ENCODE measurements at regions not wholly inside any gene's neighbourhood (a gene's known extent, or its start where the extent isn't known, plus 50 kb on each side); places are given as distances from the start of the nearest gene placed in this dataset.

DNA sequence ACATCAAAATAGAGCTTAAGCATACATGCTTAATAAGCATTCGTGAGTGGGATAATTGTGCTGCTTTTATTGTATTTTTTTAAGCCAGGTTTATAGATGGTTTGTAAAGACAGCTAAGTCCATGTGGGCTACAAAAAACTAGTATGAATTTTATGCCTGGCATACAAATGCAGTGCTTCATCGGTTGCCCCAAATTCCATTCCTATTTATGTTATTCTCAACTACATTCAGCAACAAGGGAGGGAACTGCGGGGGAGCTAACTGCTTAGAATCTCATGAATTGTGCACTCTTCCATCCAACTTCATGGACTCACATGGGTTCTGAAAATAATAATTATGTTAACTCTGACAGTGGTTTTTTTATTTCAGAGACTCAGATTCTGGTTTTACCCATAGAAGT, 199.2 kb downstream of the FAM170A start:
- Histone ChIP-seq H3K4me1 (no peaks in the 10 kb centered on the region), H3K4me3 (no peak overlapping the region), H3K27me3 (no peaks in the 10 kb centered on the region), H3K27ac (no peak overlapping the region), H3K9me3 (no peaks in the 10 kb centered on the region), H3K36me3 (no peaks in the 10 kb centered on the region)
- DNase-seq = no peak
- TF ChIP-seq POLR2A (IDR thresholded peaks at IDR 0.05) (no peak), EP300 (IDR thresholded peaks at IDR 0.05) (no peak), POLR2AphosphoS5 (IDR thresholded peaks at IDR 0.05) (no peak)
- TF ChIP-seq, protein P1, sequence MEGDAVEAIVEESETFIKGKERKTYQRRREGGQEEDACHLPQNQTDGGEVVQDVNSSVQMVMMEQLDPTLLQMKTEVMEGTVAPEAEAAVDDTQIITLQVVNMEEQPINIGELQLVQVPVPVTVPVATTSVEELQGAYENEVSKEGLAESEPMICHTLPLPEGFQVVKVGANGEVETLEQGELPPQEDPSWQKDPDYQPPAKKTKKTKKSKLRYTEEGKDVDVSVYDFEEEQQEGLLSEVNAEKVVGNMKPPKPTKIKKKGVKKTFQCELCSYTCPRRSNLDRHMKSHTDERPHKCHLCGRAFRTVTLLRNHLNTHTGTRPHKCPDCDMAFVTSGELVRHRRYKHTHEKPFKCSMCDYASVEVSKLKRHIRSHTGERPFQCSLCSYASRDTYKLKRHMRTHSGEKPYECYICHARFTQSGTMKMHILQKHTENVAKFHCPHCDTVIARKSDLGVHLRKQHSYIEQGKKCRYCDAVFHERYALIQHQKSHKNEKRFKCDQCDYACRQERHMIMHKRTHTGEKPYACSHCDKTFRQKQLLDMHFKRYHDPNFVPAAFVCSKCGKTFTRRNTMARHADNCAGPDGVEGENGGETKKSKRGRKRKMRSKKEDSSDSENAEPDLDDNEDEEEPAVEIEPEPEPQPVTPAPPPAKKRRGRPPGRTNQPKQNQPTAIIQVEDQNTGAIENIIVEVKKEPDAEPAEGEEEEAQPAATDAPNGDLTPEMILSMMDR (IDR thresholded peaks at IDR 0.05) = no peak
- intact Hi-C loops (cut with DNase I) = no loop called here
- WGBS, 2 donors = 70 to 80% methylated on average over 3 of the region's 3 CpGs

DNA sequence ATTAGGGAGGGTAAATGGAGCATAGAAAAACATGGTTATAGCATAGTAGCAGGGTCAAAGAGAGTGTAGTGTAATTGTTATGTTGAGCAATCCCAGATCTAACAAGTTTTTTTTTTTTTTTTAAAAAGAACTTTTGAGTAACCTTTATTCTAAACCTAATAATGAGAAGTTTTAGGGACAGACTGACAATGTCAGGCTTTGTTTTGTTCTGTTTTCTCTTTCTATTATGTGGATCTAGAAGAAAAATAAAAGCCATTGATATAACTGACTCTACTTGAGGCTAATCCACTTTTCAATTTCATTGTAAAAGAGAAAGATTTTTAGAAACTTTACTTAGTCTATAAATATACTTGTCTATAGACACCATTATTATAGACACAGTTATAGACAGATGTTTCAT, 200.0 kb downstream of the FAM170A start:
- Histone ChIP-seq H3K9me3 (no peaks in the 10 kb centered on the region), H3K27ac (no peak overlapping the region), H3K36me3 (no peaks in the 10 kb centered on the region), H3K27me3 (no peaks in the 10 kb centered on the region), H3K4me1 (no peaks in the 10 kb centered on the region), H3K4me3 (no peak overlapping the region)
- no peak for DNase-seq
- intact Hi-C loops (cut with DNase I) = no loop called here
- TF ChIP-seq EP300 (IDR thresholded peaks at IDR 0.05) (no peak), POLR2A (IDR thresholded peaks at IDR 0.05) (no peak), POLR2AphosphoS5 (IDR thresholded peaks at IDR 0.05) (no peak)
- TF ChIP-seq, protein P1 (IDR thresholded peaks at IDR 0.05) = no peak

DNA sequence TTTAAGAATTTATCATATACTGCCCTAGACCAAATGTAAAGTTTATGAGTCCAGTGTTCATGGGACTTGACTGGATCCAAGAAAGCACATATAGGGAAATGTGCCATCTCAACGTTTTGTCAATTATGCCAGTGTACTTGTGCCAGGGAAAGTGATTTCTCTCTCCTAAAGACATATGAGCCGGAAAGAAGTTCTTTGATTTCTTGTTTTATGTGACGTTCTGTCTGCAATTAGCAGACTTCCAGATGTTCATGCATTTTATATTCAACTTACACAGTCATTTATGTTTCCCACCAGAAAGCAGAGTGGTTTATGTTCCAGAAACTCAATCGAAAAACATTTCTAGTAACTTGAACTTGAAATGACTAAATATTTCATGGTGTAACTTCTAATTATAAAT, 203.8 kb downstream of the FAM170A start:
- WGBS, 2 donors = 64 to 73% methylated on average over 4 of the region's 4 CpGs
- Histone ChIP-seq H3K36me3 (no peaks in the 10 kb centered on the region), H3K4me1 (no peaks in the 10 kb centered on the region), H3K27ac (no peak overlapping the region), H3K27me3 (no peaks in the 10 kb centered on the region), H3K4me3 (no peak overlapping the region), H3K9me3 (no peaks in the 10 kb centered on the region)
- intact Hi-C loops (cut with DNase I) = no loop called here
- DNase-seq = no peak
- TF ChIP-seq, protein P1 (IDR thresholded peaks at IDR 0.05) = no peak
- TF ChIP-seq POLR2A (IDR thresholded peaks at IDR 0.05) = no peak
- no peak for TF ChIP-seq EP300 (IDR thresholded peaks at IDR 0.05)
- TF ChIP-seq POLR2AphosphoS5 (IDR thresholded peaks at IDR 0.05) = no peak

DNA sequence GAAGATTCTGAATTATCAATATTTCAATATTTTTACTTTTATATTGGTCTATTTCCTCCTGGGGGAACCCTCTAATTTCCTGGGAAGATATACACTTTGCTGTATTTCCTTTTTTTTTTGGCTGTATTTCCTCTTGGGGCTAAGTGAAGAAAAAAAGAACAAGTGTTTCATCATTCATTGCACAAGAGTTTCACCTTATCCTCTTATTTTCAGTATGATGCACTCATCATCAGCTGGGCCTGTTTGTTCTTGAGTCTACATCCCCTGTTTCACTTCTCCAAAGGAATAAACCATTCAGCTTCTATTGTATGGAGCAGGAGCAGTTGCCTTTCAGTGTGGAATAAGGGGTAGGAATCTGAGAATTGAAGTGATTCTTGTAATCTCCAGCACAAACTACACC, 210.8 kb downstream of the FAM170A start:
- TF ChIP-seq POLR2A (IDR thresholded peaks at IDR 0.05) (no peak), EP300 (IDR thresholded peaks at IDR 0.05) (no peak), POLR2AphosphoS5 (IDR thresholded peaks at IDR 0.05) (no peak)
- TF ChIP-seq, protein P1 (IDR thresholded peaks at IDR 0.05) = no peak

DNA sequence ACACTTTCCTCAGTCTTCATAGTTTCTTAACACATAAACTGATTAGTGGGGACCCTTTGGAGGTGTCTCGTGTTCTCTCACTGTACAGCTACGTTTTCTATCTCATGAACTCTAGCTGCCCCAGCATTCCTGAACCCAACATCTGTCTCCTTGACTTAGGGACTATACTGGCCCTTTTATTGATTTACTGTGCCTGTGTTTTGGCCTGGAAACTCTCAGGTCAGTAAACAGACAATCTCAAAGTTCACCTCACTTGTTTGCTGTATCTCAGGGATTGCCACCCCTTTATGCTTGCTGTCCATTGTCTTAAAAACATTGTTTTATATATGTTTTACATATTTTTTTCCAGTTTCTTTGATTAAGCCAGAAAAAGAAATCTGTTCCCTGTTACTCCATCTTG, 222.8 kb downstream of the FAM170A start:
- H3K4me1 ChIP-seq = no peaks in the 10 kb centered on the region
- DNase-seq = no peak
- H3K4me3 ChIP-seq = no peak overlapping the region
- intact Hi-C loops (cut with DNase I) = no loop called here
- H3K27ac ChIP-seq = no peak overlapping the region
- H3K36me3 ChIP-seq = no peaks in the 10 kb centered on the region
- H3K27me3 ChIP-seq = no peaks in the 10 kb centered on the region
- TF ChIP-seq POLR2A (IDR thresholded peaks at IDR 0.05) (no peak), EP300 (IDR thresholded peaks at IDR 0.05) (no peak), POLR2AphosphoS5 (IDR thresholded peaks at IDR 0.05) (no peak)
- TF ChIP-seq, protein P1 (IDR thresholded peaks at IDR 0.05) = no peak
- no peaks in the 10 kb centered on the region for H3K9me3 ChIP-seq
- WGBS, 2 donors = 6 to 46% methylated on average over 2 of the region's 2 CpGs

More for the DNA sequence above, 210.8 kb downstream of the FAM170A start:
- DNase-seq = no peak
- intact Hi-C loops (cut with DNase I) = no loop called here
- H3K4me1 ChIP-seq = no peaks in the 10 kb centered on the region
- no peaks in the 10 kb centered on the region for H3K27me3 ChIP-seq
- H3K9me3 ChIP-seq = no peaks in the 10 kb centered on the region
- H3K4me3 ChIP-seq = no peak overlapping the region
- H3K36me3 ChIP-seq = no peaks in the 10 kb centered on the region
- no peak overlapping the region for H3K27ac ChIP-seq

All from sigmoid colon (tissue), 6 donors.